Astrocyte (in vitro differentiated cells and primary cell): ENCODE measurements at regions not wholly inside any gene's neighbourhood (a gene's known extent, or its start where the extent isn't known, plus 50 kb on each side); places are given as distances from the start of the nearest gene placed in this dataset.

Experiments
- DNase-seq: peaks from one replicate; pipeline ENCODE4 v3.0.0-alpha.2; 2010; ENCODE audit warnings: low read depth
- FAIRE-seq: peaks from 2 replicates; lab custom pipeline; 2011; peaks lifted over from hg19 to GRCh38; lab: Jason Lieb, UNC
- H2AFZ ChIP-seq: 2 replicates; pipeline ENCODE4 v1.6.0; 2012; ENCODE audit warnings: low read depth, low read length, inconsistent platforms
- H3K27ac ChIP-seq: 2 replicates; pipeline ENCODE4 v1.5.1; 2011; ENCODE audit warnings: low read depth, low read length, inconsistent platforms
- H3K27me3 ChIP-seq: 2 replicates; pipeline ENCODE4 v1.6.0; 2011; ENCODE audit warnings: low read length, inconsistent platforms; ENCODE audit not compliant: insufficient read depth
- H3K36me3 ChIP-seq: 2 replicates; pipeline ENCODE4 v1.5.1; 2011; ENCODE audit warnings: low read length, inconsistent platforms; ENCODE audit not compliant: insufficient read depth
- H3K4me1 ChIP-seq: 2 replicates; pipeline ENCODE4 v1.5.1; 2011; ENCODE audit warnings: low read length, inconsistent platforms; ENCODE audit not compliant: insufficient read depth
- H3K4me2 ChIP-seq: 2 replicates; pipeline ENCODE4 v1.6.0; 2012; ENCODE audit warnings: low read length, inconsistent platforms
- H3K4me3 ChIP-seq: 2 replicates; pipeline ENCODE4 v1.5.1; 2011; ENCODE audit warnings: low read depth, mild to moderate bottlenecking, low read length, inconsistent platforms; ENCODE audit not compliant: insufficient read depth
- H3K79me2 ChIP-seq: 2 replicates; pipeline ENCODE4 v1.6.0; 2012; ENCODE audit warnings: mild to moderate bottlenecking, low read length, inconsistent platforms; ENCODE audit not compliant: insufficient read depth
- H3K9ac ChIP-seq: 2 replicates; pipeline ENCODE4 v1.6.0; 2012; ENCODE audit warnings: mild to moderate bottlenecking, low read length, inconsistent platforms
- H3K9me3 ChIP-seq: 2 replicates; pipeline ENCODE4 v1.5.1; 2012; ENCODE audit warnings: low read depth, mild to moderate bottlenecking, low read length, inconsistent platforms; ENCODE audit not compliant: insufficient read depth
- H4K20me1 ChIP-seq: 2 replicates; pipeline ENCODE4 v1.6.0; 2012; ENCODE audit warnings: low read length, inconsistent platforms; ENCODE audit not compliant: insufficient read depth
- H3K27ac Mint-ChIP-seq: one replicate; pipeline ENCODE4 v1.8.0; 2021; ENCODE audit warnings: mild to moderate bottlenecking, mixed read lengths; ENCODE audit not compliant: unreplicated experiment
- H3K27me3 Mint-ChIP-seq: one replicate; pipeline ENCODE4 v1.8.0; 2021; ENCODE audit warnings: low read depth, mixed read lengths; ENCODE audit not compliant: unreplicated experiment
- H3K36me3 Mint-ChIP-seq: one replicate; pipeline ENCODE4 v1.8.0; 2021; ENCODE audit warnings: low read depth, mixed read lengths; ENCODE audit not compliant: unreplicated experiment
- H3K4me1 Mint-ChIP-seq: one replicate; pipeline ENCODE4 v1.8.0; 2021; ENCODE audit warnings: low read depth, mixed read lengths; ENCODE audit not compliant: unreplicated experiment
- H3K4me3 Mint-ChIP-seq: one replicate; pipeline ENCODE4 v1.8.0; 2021; ENCODE audit warnings: mild to moderate bottlenecking, moderate library complexity, mixed read lengths; ENCODE audit not compliant: unreplicated experiment
- H3K9me3 Mint-ChIP-seq: one replicate; pipeline ENCODE4 v1.8.0; 2021; ENCODE audit warnings: mild to moderate bottlenecking, mixed read lengths; ENCODE audit not compliant: unreplicated experiment
- CTCF ChIP-seq: IDR thresholded peaks from 2 replicates; pipeline ENCODE4 v1.5.1; 2011; ENCODE audit warnings: low read depth, mild to moderate bottlenecking, inconsistent platforms, low read length, moderate library complexity; ENCODE audit not compliant: insufficient read depth
- EZH2 ChIP-seq: IDR thresholded peaks from 2 replicates; pipeline ENCODE4 v1.6.1; 2012; ENCODE audit warnings: mild to moderate bottlenecking, low read length, inconsistent platforms; ENCODE audit not compliant: insufficient read depth

- FAIRE-seq, result peak; percentile 54
- no peaks in the 10 kb centered on the region for H3K36me3 ChIP-seq
- Mint-ChIP-seq H3K27ac (no peak overlapping the region), H3K4me1 (no peaks in the 10 kb centered on the region), H3K9me3 (no peaks in the 10 kb centered on the region), H3K36me3 (no peaks in the 10 kb centered on the region), H3K4me3 (no peak overlapping the region), H3K27me3 (no peaks in the 10 kb centered on the region)
- no peak overlapping the region for H3K9ac ChIP-seq
- H4K20me1 ChIP-seq, result no peaks in the 10 kb centered on the region
- H3K4me3 ChIP-seq, result no peak overlapping the region
- TF ChIP-seq EZH2 (no peak), CTCF (no peak)
- H3K9me3 ChIP-seq, result no peaks in the 10 kb centered on the region
- no peak for DNase-seq
- H3K79me2 ChIP-seq, result no peaks in the 10 kb centered on the region
- no peak overlapping the region for H3K27ac ChIP-seq
- H3K4me2 ChIP-seq, result no peak overlapping the region
- H3K27me3 ChIP-seq, result no peaks in the 10 kb centered on the region
- no peak overlapping the region for H2AFZ ChIP-seq
- no peaks in the 10 kb centered on the region for H3K4me1 ChIP-seq
Measured at GRCh38 chrX:23195761-23196160, 138.9 kb upstream of the PTCHD1 start.

GRCh38 chrX:23201706-23202105 is 132.9 kb upstream of the PTCHD1 start:
- DNase-seq, result no peak
- Mint-ChIP-seq H3K36me3 (no peaks in the 10 kb centered on the region), H3K27me3 (no peaks in the 10 kb centered on the region), H3K4me1 (no peaks in the 10 kb centered on the region), H3K9me3 (no peaks in the 10 kb centered on the region), H3K27ac (no peak overlapping the region), H3K4me3 (no peak overlapping the region)
- no peaks in the 10 kb centered on the region for H4K20me1 ChIP-seq
- no peak overlapping the region for H3K9ac ChIP-seq
- no peaks in the 10 kb centered on the region for H3K27me3 ChIP-seq
- no peak overlapping the region for H2AFZ ChIP-seq
- no peak overlapping the region for H3K4me3 ChIP-seq
- no peak overlapping the region for H3K27ac ChIP-seq
- H3K36me3 ChIP-seq, result no peaks in the 10 kb centered on the region
- no peaks in the 10 kb centered on the region for H3K79me2 ChIP-seq
- TF ChIP-seq EZH2, result no peak
- no peak for TF ChIP-seq CTCF
- no peaks in the 10 kb centered on the region for H3K4me1 ChIP-seq
- H3K9me3 ChIP-seq, result no peaks in the 10 kb centered on the region
- H3K4me2 ChIP-seq, result no peak overlapping the region
- no peak for FAIRE-seq

- no peaks in the 10 kb centered on the region for H3K9me3 Mint-ChIP-seq
- H3K27me3 ChIP-seq, result no peaks in the 10 kb centered on the region
- TF ChIP-seq EZH2, result no peak
- TF ChIP-seq CTCF, result no peak
- no peak overlapping the region for H3K9ac ChIP-seq
- DNase-seq (no peak), FAIRE-seq (peak; percentile 17)
- H3K4me3 ChIP-seq, result no peak overlapping the region
- no peaks in the 10 kb centered on the region for H3K27me3 Mint-ChIP-seq
- no peak overlapping the region for H3K4me2 ChIP-seq
- no peaks in the 10 kb centered on the region for H3K79me2 ChIP-seq
- H3K9me3 ChIP-seq, result no peaks in the 10 kb centered on the region
- H4K20me1 ChIP-seq, result no peaks in the 10 kb centered on the region
- H3K36me3 ChIP-seq, result no peaks in the 10 kb centered on the region
- no peaks in the 10 kb centered on the region for H3K36me3 Mint-ChIP-seq
- no peak overlapping the region for H3K27ac ChIP-seq
- H3K4me1 ChIP-seq, result no peaks in the 10 kb centered on the region
- no peak overlapping the region for H3K4me3 Mint-ChIP-seq
- H2AFZ ChIP-seq, result no peak overlapping the region
- no peaks in the 10 kb centered on the region for H3K4me1 Mint-ChIP-seq
- H3K27ac Mint-ChIP-seq, result no peak overlapping the region
Measured at GRCh38 chrX:23202326-23202725, 132.3 kb upstream of the PTCHD1 start.
